Nephron (organoid): ENCODE measurements at regions not wholly inside any gene's neighbourhood (a gene's known extent, or its start where the extent isn't known, plus 50 kb on each side); places are given as distances from the start of the nearest gene placed in this dataset.
"Not testable (repeated sequence)": the region's sequence is repeated elsewhere in the genome, so short reads cannot be mapped to it uniquely, and the experiment has no call there.

Experiments
- H3K27ac Mint-ChIP-seq, 3 experiments: 2 replicates each; pipeline ENCODE4 v1.8.0; 2020; ENCODE audit warnings: mixed read lengths in 3 of 3, mild to moderate bottlenecking in 2 of 3, moderate library complexity in 1 of 3
- H3K27me3 Mint-ChIP-seq: 2 replicates; pipeline ENCODE4 v1.8.0; 2021; ENCODE audit warnings: low read depth, mild to moderate bottlenecking, moderate library complexity, mixed read lengths
- H3K36me3 Mint-ChIP-seq: 2 replicates; pipeline ENCODE4 v1.8.0; 2020; ENCODE audit warnings: low read depth, mixed read lengths
- H3K4me1 Mint-ChIP-seq: 2 replicates; pipeline ENCODE4 v1.8.0; 2020; ENCODE audit warnings: mixed read lengths
- H3K4me3 Mint-ChIP-seq, 3 experiments: 2 replicates each; pipeline ENCODE4 v1.8.0; 2020; ENCODE audit warnings: mild to moderate bottlenecking in 3 of 3, mixed read lengths in 3 of 3, moderate library complexity in 2 of 3
- H3K9me3 Mint-ChIP-seq: 2 replicates; pipeline ENCODE4 v1.8.0; 2020; ENCODE audit warnings: mixed read lengths
- TF ChIP-seq, protein P1 (sequence below), 3 experiments: fragments of 200-600 bp; sonication (generic); IDR thresholded peaks; one replicate each; pipeline ENCODE4 v1.5.0; 2021; ENCODE audit warnings: antibody characterized with exemption in 3 of 3; ENCODE audit not compliant: unreplicated experiment in 3 of 3

DNA sequence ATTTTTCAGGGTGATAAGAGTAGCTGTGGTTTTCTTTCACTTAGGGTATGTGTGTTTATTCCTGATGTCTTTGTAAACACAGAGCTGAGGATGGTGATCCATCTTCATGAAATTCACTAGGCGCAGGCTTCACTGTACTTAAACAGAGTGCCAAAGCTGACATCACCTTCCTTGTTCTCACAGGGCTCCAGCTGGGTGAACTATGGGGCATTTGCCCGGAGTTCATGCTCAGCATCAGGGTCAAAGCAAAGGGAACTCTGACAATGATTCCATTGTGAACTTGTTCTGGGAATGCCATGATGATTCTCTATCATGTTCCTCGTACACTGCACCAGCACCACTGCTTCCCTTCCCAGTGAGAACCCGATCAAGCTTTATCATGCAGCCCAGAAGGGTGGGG, 184.8 kb upstream of the P2RY1 start:
- TF ChIP-seq, protein P1, sequence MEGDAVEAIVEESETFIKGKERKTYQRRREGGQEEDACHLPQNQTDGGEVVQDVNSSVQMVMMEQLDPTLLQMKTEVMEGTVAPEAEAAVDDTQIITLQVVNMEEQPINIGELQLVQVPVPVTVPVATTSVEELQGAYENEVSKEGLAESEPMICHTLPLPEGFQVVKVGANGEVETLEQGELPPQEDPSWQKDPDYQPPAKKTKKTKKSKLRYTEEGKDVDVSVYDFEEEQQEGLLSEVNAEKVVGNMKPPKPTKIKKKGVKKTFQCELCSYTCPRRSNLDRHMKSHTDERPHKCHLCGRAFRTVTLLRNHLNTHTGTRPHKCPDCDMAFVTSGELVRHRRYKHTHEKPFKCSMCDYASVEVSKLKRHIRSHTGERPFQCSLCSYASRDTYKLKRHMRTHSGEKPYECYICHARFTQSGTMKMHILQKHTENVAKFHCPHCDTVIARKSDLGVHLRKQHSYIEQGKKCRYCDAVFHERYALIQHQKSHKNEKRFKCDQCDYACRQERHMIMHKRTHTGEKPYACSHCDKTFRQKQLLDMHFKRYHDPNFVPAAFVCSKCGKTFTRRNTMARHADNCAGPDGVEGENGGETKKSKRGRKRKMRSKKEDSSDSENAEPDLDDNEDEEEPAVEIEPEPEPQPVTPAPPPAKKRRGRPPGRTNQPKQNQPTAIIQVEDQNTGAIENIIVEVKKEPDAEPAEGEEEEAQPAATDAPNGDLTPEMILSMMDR (IDR thresholded peaks at IDR 0.05; ENCODE audit: unreplicated experiment in 3 of 3): no peak
- Mint-ChIP-seq H3K9me3 (peaks cover 3% of the 10 kb centered on the region), H3K27ac (no peak overlapping the region), H3K4me3 (no peak overlapping the region), H3K4me1 (no peaks in the 10 kb centered on the region), H3K36me3 (peaks cover 4% of the 10 kb centered on the region), H3K27me3 (peaks cover 4% of the 10 kb centered on the region)

DNA sequence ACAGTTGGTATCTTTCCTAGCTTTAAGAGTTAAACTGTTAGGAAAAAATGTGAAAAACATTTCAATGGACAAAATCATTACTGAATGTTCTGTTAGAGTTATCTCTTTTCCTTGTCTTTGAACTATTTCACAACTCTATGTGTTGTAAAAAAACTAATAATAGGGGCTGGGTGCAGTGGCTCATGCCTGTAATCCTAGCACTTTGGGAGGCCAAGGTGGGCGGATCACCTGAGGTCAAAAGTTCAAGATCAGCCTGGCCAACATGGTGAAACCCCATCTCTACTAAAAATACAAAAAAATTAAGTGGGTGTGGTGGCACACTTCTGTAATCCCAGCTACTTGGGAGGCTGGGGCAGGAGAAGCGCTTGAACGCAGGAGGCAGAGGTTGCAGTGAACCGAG, 184.0 kb upstream of the P2RY1 start:
- not testable (repeated sequence) for H3K36me3 Mint-ChIP-seq, H3K27me3 Mint-ChIP-seq, H3K4me3 Mint-ChIP-seq, H3K9me3 Mint-ChIP-seq, H3K27ac Mint-ChIP-seq, H3K4me1 Mint-ChIP-seq

DNA sequence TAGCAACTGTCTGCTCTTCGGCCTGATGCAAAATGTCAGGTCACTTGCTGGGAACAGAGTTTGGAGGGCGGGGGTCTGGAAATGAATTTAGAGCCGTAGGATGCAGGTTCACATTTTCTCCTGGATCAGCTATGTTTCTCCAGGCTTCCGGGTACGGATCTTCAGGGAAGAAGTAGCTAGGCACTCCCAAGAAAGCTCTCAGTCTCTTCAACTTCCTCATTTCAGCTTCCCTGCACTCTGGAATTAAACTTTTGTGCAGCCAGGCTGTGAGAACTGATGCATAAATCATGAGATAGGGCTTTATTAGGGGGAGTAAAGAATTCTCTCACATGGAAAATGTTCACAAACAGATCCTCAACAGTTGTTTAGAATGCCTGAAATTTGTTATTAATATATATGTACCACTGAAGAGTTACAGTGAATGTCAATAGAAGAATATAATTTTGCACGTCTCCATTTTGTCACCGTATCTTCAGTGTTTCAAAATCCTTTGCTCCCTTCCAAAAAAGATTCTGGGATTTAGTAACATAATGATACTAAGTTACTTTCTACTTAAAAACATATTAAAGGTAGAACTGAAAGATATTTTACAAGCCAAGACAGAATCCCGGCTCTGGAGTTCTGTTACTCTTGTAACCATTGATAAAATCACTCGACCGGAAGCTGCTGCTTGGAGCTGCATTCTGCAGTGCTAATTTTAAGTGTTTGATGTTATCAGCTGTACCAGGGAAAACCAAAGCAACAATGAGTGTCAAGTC, 178.5 kb upstream of the P2RY1 start:
- no peaks in the 10 kb centered on the region for H3K27me3 Mint-ChIP-seq
- H3K4me3 Mint-ChIP-seq: peak overlapping the region in 2 of 3 experiments; percentile 8 to 13
- H3K4me1 Mint-ChIP-seq: peaks cover 12% of the 10 kb centered on the region
- H3K36me3 Mint-ChIP-seq: no peaks in the 10 kb centered on the region
- peak overlapping the region; percentile 78 to 96 (median 87) for H3K27ac Mint-ChIP-seq
- peaks cover under 1% of the 10 kb centered on the region for H3K9me3 Mint-ChIP-seq
- TF ChIP-seq, protein P1 (IDR thresholded peaks at IDR 0.05; ENCODE audit: unreplicated experiment in 3 of 3): no peak

DNA sequence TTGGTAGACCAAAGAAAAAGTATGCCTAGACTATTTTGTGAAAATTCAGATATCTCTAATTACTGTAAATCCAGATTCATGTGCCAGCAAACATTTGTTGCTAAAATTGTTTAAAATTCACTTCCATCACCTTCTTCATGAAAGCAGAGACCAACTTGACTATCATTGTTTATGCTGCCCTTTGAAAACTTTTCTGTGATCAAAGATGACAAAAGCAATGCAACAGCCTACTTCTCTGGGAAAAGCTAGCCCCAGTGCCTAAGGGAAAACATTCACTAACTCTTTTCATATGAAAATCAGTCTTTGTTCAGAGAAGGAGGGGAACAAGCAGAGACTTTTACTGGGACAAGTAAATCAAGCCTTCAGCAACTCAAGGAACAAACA, 178.0 kb upstream of the P2RY1 start:
- Mint-ChIP-seq H3K4me1 (peaks cover 12% of the 10 kb centered on the region), H3K4me3 (no peak overlapping the region), H3K36me3 (no peaks in the 10 kb centered on the region), H3K27ac (peak overlapping the region; percentile 78 to 96 (median 87)), H3K9me3 (peaks cover 2% of the 10 kb centered on the region), H3K27me3 (no peaks in the 10 kb centered on the region)
- TF ChIP-seq, protein P1 (IDR thresholded peaks at IDR 0.05; ENCODE audit: unreplicated experiment in 3 of 3): no peak

DNA sequence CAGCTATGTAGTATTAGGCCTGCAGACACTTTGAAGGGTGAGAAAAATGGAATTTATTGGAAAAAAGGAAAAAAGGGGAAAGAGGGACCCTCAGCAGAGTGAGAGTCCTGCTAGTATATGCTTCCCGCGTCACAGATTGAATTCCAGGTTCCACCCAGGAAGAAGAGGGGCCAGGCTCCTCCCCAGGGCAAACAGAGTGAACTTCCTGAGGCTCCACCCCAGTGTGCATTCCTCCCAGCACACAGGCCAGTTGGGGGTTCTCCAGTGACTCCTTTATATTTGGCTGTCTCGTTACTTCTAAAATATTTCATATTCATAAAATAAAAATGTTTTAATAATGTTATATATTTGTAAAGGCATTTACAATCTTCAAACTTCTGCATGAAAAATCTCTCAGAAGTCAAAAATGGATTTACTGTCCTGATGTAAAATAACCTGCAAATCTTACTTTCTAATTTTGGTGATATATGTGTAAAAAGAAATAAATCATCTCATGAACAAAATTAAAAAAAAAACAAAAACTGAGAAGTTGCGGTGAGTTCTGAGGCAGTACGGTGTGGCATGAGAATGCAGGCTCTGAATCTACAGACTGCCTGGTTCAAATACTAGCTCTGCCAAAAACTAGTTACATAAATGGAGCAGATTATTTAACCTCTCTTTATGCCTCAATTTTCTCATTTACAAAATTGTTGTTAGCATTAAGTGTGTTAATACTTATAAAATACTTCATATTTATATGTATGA, 175.8 kb upstream of the P2RY1 start:
- H3K27me3 Mint-ChIP-seq: no peaks in the 10 kb centered on the region
- peaks cover 5% of the 10 kb centered on the region for H3K9me3 Mint-ChIP-seq
- TF ChIP-seq, protein P1 (IDR thresholded peaks at IDR 0.05; ENCODE audit: unreplicated experiment in 3 of 3): no peak

DNA sequence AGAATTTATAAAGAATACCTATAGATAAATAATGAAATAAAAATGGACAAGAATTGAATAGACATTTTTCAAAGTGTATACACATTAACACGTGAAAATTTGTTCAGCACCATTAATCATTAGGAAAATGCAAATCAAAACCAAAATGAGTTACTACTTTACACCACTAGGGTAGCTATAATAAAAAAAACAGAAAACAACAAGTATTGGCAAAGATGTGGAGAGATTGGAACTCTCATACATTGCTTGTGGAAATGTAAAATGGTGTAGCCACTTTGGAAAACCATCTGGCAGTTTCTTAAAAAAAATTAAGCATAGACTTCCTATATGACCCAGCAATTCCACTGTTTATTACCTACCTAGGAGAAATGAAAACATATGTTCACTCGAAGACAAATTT, 172.8 kb upstream of the P2RY1 start:
- Mint-ChIP-seq H3K27me3 (no peaks in the 10 kb centered on the region), H3K4me3 (no peak overlapping the region), H3K36me3 (no peaks in the 10 kb centered on the region), H3K27ac (no peak overlapping the region), H3K9me3 (peaks cover 5% of the 10 kb centered on the region), H3K4me1 (peaks cover under 1% of the 10 kb centered on the region)
- TF ChIP-seq, protein P1 (IDR thresholded peaks at IDR 0.05; ENCODE audit: unreplicated experiment in 3 of 3): no peak

More for the DNA sequence above, 175.8 kb upstream of the P2RY1 start:
- H3K4me3 Mint-ChIP-seq: no peak overlapping the region
- no peaks in the 10 kb centered on the region for H3K36me3 Mint-ChIP-seq
- peaks cover 12% of the 10 kb centered on the region for H3K4me1 Mint-ChIP-seq
- no peak overlapping the region for H3K27ac Mint-ChIP-seq
